DOHH2 (cell line): ENCODE measurements at regions not wholly inside any gene's neighbourhood (a gene's known extent, or its start where the extent isn't known, plus 50 kb on each side); places are given as distances from the start of the nearest gene placed in this dataset.

ENCODE experiments used
- H3F3A ChIP-seq: fragments of 200-600 bp; sonication (generic), shearing (Covaris generic); 2 replicates; pipeline ENCODE4 v1.6.0; 2016; ENCODE audit warnings: antibody characterized with exemption, mild to moderate bottlenecking; ENCODE audit not compliant: control insufficient read depth, insufficient read depth
- H3K27ac ChIP-seq: fragments of 200-600 bp; sonication (generic); 2 replicates; pipeline ENCODE4 v1.5.1; 2014; ENCODE audit warnings: low read depth, mild to moderate bottlenecking, low read length, moderate library complexity
- H3K27me3 ChIP-seq: fragments of 200-600 bp; sonication (generic); 2 replicates; pipeline ENCODE4 v1.6.1; 2014; ENCODE audit warnings: mild to moderate bottlenecking, low read length, mixed read lengths; ENCODE audit not compliant: control insufficient read depth
- H3K36me3 ChIP-seq: fragments of 200-600 bp; sonication (generic); 2 replicates; pipeline ENCODE4 v1.6.1; 2014; ENCODE audit warnings: mild to moderate bottlenecking, low read length, moderate library complexity, mixed read lengths; ENCODE audit not compliant: control insufficient read depth
- H3K4me1 ChIP-seq: fragments of 200-600 bp; sonication (generic); 2 replicates; pipeline ENCODE4 v1.6.1; 2014; ENCODE audit warnings: mild to moderate bottlenecking, low read length, mixed read lengths; ENCODE audit not compliant: control insufficient read depth
- H3K4me2 ChIP-seq: fragments of 200-600 bp; sonication (generic); 2 replicates; pipeline ENCODE4 v1.6.0; 2014; ENCODE audit warnings: mild to moderate bottlenecking, low read length, moderate library complexity
- H3K4me3 ChIP-seq: fragments of 200-600 bp; sonication (generic); 2 replicates; pipeline ENCODE4 v1.5.1; 2014; ENCODE audit warnings: mild to moderate bottlenecking, low read length, mixed read lengths
- H3K79me2 ChIP-seq: fragments of 200-600 bp; sonication (generic); 2 replicates; pipeline ENCODE4 v1.6.1; 2014; ENCODE audit warnings: mild to moderate bottlenecking, low read length, mixed read lengths; ENCODE audit not compliant: control insufficient read depth
- H3K9me2 ChIP-seq: fragments of 200-600 bp; sonication (generic); replicated peaks from 2 replicates; pipeline ENCODE4 v1.6.1; 2014; ENCODE audit warnings: mild to moderate bottlenecking, low read length, mixed read lengths; ENCODE audit not compliant: control insufficient read depth
- H3K9me3 ChIP-seq: fragments of 200-600 bp; sonication (generic); 2 replicates; pipeline ENCODE4 v1.6.1; 2014; ENCODE audit warnings: antibody characterized with exemption, low read length, mixed read lengths; ENCODE audit not compliant: control insufficient read depth, insufficient read depth
- H4K20me1 ChIP-seq: fragments of 200-600 bp; sonication (generic); 2 replicates; pipeline ENCODE4 v1.6.0; 2014; ENCODE audit warnings: low read depth, mild to moderate bottlenecking, antibody characterized with exemption, low read length, moderate library complexity; ENCODE audit not compliant: control insufficient read depth, insufficient read depth
- EZH2phosphoT487 ChIP-seq: fragments of 200-600 bp; sonication (generic); IDR thresholded peaks from 2 replicates; pipeline ENCODE4 v1.6.1; 2017; ENCODE audit warnings: borderline replicate concordance, mild to moderate bottlenecking, antibody characterized with exemption, low read length, moderate library complexity, mixed read lengths
- TF ChIP-seq, protein P1 (sequence below): fragments of 200-600 bp; sonication (generic); IDR thresholded peaks from one replicate; pipeline ENCODE4 v1.5.1; 2014; ENCODE audit warnings: antibody characterized with exemption, mild to moderate bottlenecking, low read depth, low read length; ENCODE audit not compliant: poor library complexity, severe bottlenecking

DNA sequence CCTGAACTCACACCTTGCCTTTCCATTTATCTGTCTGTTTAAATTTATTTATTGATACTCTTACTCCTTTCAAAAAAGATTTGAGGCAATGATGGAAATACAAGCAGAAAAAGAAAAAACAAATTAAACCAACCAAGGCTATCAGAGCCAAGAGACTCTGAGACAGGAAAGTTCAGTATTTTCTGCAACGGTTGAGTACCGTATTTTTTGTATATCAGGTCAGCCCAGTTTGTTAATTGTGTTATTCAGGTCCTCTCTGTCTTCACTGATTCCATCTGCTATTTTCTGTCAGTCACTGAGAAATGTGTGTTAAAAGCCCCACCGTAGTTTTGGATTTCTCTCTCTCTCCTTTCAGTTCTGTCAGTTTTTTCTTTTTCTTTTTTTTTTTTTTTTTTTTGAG is 134.5 kb upstream of the SMIM23 start:
- Histone ChIP-seq H3K9me3 (no peaks in the 10 kb centered on the region), H4K20me1 (no peaks in the 10 kb centered on the region), H3K9me2 (no peaks in the 10 kb centered on the region), H3K27ac (no peak overlapping the region), H3K4me2 (no peak overlapping the region), H3K27me3 (peaks cover 9% of the 10 kb centered on the region; the same call in 1 of the 2 replicates), H3K79me2 (no peaks in the 10 kb centered on the region), H3K4me1 (no peaks in the 10 kb centered on the region), H3F3A (no peaks in the 10 kb centered on the region), H3K36me3 (no peaks in the 10 kb centered on the region), H3K4me3 (no peak overlapping the region)
- TF ChIP-seq, protein P1, sequence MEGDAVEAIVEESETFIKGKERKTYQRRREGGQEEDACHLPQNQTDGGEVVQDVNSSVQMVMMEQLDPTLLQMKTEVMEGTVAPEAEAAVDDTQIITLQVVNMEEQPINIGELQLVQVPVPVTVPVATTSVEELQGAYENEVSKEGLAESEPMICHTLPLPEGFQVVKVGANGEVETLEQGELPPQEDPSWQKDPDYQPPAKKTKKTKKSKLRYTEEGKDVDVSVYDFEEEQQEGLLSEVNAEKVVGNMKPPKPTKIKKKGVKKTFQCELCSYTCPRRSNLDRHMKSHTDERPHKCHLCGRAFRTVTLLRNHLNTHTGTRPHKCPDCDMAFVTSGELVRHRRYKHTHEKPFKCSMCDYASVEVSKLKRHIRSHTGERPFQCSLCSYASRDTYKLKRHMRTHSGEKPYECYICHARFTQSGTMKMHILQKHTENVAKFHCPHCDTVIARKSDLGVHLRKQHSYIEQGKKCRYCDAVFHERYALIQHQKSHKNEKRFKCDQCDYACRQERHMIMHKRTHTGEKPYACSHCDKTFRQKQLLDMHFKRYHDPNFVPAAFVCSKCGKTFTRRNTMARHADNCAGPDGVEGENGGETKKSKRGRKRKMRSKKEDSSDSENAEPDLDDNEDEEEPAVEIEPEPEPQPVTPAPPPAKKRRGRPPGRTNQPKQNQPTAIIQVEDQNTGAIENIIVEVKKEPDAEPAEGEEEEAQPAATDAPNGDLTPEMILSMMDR = no peak
- no peak for TF ChIP-seq EZH2phosphoT487

DNA sequence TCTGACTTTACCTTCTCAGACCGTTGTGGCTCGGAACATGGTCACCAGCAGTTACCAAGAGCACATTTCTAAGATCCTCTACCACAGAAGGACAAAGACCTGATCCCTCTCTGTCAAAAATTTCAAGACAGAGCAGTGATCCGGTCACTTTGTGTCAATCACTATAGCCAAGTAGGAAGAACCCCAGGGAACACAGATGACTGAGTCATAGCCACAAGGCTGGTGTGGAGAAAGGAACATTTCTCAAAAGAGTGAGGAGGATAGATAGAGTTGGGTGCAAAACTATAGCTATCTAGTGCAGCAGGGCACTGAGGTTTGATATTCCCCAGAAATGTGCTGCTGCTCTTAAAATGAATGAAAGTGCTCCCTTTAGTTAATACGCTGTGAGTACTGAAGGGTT is 130.7 kb upstream of the SMIM23 start:
- Histone ChIP-seq H3F3A (no peaks in the 10 kb centered on the region), H3K79me2 (no peaks in the 10 kb centered on the region), H3K4me2 (no peak overlapping the region), H3K9me3 (no peaks in the 10 kb centered on the region), H3K36me3 (no peaks in the 10 kb centered on the region), H3K9me2 (no peaks in the 10 kb centered on the region), H4K20me1 (no peaks in the 10 kb centered on the region), H3K27me3 (no peaks in the 10 kb centered on the region), H3K4me3 (no peak overlapping the region), H3K27ac (no peak overlapping the region), H3K4me1 (no peaks in the 10 kb centered on the region)
- TF ChIP-seq EZH2phosphoT487 = no peak
- TF ChIP-seq, protein P1 = no peak

DNA sequence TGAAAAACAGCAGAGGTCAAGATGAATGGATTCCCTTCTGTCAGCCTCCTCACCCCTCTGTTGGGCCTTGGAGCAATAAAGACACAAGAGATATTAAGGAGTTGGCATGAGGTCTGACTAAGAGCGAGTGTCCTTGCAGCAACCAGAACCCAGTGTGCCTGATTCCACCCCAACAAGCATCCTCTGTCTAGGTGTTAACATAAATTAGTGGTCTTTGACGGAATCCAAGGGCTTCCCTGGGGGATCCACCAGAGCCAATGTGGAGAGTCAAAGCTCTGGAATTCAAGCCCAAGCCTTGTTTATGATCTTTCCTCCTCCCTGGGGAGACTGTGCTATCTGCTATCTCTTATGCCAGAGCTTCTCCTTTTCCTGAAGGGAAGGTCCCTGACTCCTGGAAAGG is 128.1 kb upstream of the SMIM23 start:
- H3K4me1 ChIP-seq = no peaks in the 10 kb centered on the region
- H3K27me3 ChIP-seq = no peaks in the 10 kb centered on the region
- H3K79me2 ChIP-seq = no peaks in the 10 kb centered on the region
- TF ChIP-seq, protein P1 = no peak
- no peak for TF ChIP-seq EZH2phosphoT487
- no peaks in the 10 kb centered on the region for H3K36me3 ChIP-seq
- H3K9me2 ChIP-seq = no peaks in the 10 kb centered on the region
- H3K27ac ChIP-seq = no peak overlapping the region
- H3K9me3 ChIP-seq = no peaks in the 10 kb centered on the region
- H3F3A ChIP-seq = no peaks in the 10 kb centered on the region
- no peak overlapping the region for H3K4me2 ChIP-seq
- H4K20me1 ChIP-seq = no peaks in the 10 kb centered on the region
- H3K4me3 ChIP-seq = no peak overlapping the region

DNA sequence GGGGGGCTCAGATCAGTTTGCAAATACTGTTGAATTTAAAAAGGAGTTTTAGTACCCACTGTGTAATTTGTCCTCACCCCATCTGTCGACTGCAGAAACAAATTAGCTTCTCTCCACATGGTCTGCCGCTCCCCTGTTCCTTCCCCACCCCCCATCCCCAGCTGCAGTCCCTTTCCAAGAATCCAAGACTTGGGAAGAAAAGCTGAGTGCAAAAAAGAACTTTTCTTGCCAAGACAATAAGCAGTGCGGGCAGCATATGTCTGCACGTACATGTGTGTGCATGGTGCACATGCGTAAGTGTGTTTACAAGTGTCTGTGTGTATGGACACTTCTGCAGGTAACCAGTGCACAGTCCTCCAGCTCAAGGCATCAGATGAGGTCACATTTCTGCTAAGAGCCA is 125.7 kb upstream of the SMIM23 start:
- Histone ChIP-seq H4K20me1 (no peaks in the 10 kb centered on the region), H3K4me2 (no peak overlapping the region)

More for the DNA sequence above, 125.7 kb upstream of the SMIM23 start:
- TF ChIP-seq EZH2phosphoT487 = no peak
- TF ChIP-seq, protein P1 = no peak
- Histone ChIP-seq H3K9me2 (no peaks in the 10 kb centered on the region), H3K27me3 (no peaks in the 10 kb centered on the region; the same call in 1 of the 2 replicates), H3K79me2 (no peaks in the 10 kb centered on the region), H3K9me3 (no peaks in the 10 kb centered on the region), H3K4me1 (no peaks in the 10 kb centered on the region), H3F3A (no peaks in the 10 kb centered on the region), H3K4me3 (no peak overlapping the region), H3K27ac (no peak overlapping the region), H3K36me3 (no peaks in the 10 kb centered on the region)
